GM13976 (cell line): ENCODE measurements at regions not wholly inside any gene's neighbourhood (a gene's known extent, or its start where the extent isn't known, plus 50 kb on each side); places are given as distances from the start of the nearest gene placed in this dataset.

Experiments used
- DNase-seq: peaks from one replicate; pipeline ENCODE4 v3.0.0; 2012; ENCODE audit warnings: low spot score
- in situ Hi-C: fragments of 300-500 bp; cut with MboI; formaldehyde crosslinking; loops from one replicate; pipeline ENCODE4 v1.12.0; 2022; ENCODE audit warnings: low sequenced_read_pairs, mixed read lengths, inconsistent platforms; ENCODE audit not compliant: unreplicated experiment
- TF ChIP-seq, protein P1 (sequence below): IDR thresholded peaks from 2 replicates; pipeline ENCODE4 v1.5.1; 2012; ENCODE audit warnings: borderline replicate concordance, mild to moderate bottlenecking; ENCODE audit not compliant: insufficient read depth; ENCODE audit errors: extremely low read depth, missing control alignments, control extremely low read depth

DNA sequence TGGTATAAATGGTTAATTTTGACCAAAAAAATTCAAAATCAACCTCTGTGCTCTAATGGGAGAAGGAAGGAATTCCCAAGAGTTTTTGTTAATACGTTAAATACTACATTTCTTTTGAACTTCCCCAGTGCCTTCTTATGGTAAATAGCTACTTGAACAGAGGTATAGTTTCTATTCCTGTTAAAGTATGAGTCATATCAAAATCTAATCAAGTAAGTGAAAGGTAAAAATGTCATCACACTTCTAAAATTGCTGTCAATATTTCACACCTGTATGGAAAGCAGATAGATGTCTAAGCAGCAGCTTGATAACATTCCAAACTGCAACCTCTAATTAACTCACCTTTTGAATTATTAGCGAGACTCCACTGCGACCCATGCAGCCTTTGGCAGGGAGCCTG is 214.1 kb upstream of the MEF2C start:
- peak; percentile 36 for DNase-seq
- TF ChIP-seq, protein P1, sequence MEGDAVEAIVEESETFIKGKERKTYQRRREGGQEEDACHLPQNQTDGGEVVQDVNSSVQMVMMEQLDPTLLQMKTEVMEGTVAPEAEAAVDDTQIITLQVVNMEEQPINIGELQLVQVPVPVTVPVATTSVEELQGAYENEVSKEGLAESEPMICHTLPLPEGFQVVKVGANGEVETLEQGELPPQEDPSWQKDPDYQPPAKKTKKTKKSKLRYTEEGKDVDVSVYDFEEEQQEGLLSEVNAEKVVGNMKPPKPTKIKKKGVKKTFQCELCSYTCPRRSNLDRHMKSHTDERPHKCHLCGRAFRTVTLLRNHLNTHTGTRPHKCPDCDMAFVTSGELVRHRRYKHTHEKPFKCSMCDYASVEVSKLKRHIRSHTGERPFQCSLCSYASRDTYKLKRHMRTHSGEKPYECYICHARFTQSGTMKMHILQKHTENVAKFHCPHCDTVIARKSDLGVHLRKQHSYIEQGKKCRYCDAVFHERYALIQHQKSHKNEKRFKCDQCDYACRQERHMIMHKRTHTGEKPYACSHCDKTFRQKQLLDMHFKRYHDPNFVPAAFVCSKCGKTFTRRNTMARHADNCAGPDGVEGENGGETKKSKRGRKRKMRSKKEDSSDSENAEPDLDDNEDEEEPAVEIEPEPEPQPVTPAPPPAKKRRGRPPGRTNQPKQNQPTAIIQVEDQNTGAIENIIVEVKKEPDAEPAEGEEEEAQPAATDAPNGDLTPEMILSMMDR: no peak
- in situ Hi-C loops: loop anchor here (25.0 kb wide), 2 partner anchors 340 to 360 kb away; no protein-coding TSS in a partner anchor

DNA sequence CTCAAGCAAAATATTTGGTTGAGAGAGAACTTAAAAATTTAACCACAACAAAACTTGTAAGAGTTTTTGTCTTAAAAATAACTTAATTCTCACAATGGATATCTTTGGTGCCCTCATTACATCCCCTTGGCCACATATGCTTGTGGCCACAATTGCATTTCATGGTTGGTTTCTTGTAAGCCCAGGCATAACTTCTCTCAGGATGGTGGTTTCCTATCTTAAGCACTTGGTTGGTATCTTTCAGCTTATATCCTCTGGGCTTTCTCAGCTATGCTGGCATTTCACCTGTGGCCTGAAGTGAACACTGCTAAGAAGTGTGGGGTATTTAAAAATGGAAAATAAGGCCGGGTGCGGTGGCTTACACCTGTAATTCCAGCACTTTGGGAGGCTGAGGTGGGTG is 212.4 kb upstream of the MEF2C start:
- TF ChIP-seq, protein P1: no peak
- in situ Hi-C loops: loop anchor here (25.0 kb wide), 2 partner anchors 342 to 358 kb away; no protein-coding TSS in a partner anchor
- no peak for DNase-seq

DNA sequence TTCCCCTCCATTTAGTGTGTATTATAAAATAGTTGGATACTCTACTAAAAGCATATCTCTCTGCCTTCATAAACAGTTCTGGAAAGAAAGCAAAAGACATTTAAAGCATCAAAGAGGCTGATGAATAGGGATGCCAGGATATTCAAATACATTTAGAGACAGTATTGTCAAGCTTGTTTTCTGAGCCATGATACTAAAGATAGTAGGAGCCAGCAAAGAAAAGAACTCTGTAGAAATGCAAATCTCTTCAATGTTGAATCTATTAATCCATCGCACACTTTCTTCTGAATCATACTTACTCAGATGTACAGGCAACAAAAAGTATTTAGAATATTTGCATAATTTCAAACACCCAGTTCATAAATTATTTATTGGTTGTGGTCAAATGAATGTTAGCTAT is 207.1 kb upstream of the MEF2C start:
- in situ Hi-C loops: loop anchor here (25.0 kb wide), 2 partner anchors 347 to 353 kb away; no protein-coding TSS in a partner anchor
- TF ChIP-seq, protein P1: no peak
- no peak for DNase-seq

DNA sequence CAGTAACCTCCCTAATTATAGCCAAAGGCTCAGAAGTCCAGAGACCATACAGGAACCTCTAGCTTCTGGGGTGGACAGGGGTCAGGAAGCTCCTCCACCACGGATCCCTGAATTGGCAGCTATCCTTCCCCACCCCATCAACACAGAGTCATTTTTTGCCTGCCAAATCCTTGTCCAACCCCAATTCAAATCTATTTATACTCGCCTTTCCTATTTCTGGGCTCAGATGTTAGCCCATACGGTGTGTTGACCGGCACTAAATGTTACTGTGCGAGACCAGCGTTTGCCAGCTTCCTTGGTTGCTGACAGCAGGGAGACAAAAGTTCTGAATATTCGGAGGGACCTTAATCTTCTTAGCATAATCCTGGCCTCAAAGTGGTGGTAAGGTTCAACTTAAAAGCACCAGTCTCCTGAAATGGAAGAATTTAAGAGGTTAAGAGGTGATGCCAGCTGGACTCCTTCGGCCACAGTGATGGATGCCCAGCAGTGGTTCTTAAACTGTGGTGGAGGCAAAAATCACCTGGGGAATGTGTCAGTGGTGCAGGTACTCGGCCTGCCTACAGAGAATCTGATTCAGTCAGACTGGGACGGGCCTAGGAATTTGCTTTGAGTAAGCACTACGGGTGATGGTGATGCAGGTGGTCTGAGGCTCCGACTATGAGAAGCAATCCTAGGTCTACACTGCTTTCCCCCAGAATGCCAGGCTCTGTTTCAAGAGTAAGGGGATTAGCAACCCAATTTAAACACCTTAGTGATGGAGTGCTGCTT is 204.8 kb upstream of the MEF2C start:
- in situ Hi-C loops: loop anchor here (25.0 kb wide), 2 partner anchors 350 kb away; no protein-coding TSS in a partner anchor
- TF ChIP-seq, protein P1: no peak
- DNase-seq: no peak

DNA sequence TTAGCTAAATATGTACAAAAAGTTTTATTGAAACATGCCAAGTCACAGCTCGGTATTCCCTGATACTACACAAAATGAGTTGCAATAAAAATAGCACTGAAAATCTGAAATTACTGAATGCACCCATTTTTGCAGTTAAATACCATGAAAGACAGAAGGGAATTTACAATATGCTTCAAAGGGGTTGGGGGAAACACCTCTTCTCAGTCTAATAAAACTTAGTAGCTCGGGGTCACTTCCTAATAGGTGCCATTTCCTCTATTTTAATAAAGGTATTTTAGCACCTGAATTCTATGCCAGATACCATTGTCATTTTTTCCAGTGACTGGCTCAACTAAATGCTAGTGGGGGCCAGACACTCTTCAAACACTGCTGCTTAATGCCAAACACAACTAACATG is 204.1 kb upstream of the MEF2C start:
- TF ChIP-seq, protein P1: no peak
- no peak for DNase-seq
- in situ Hi-C loops: loop anchor here (25.0 kb wide), 2 partner anchors 350 kb away; no protein-coding TSS in a partner anchor

DNA sequence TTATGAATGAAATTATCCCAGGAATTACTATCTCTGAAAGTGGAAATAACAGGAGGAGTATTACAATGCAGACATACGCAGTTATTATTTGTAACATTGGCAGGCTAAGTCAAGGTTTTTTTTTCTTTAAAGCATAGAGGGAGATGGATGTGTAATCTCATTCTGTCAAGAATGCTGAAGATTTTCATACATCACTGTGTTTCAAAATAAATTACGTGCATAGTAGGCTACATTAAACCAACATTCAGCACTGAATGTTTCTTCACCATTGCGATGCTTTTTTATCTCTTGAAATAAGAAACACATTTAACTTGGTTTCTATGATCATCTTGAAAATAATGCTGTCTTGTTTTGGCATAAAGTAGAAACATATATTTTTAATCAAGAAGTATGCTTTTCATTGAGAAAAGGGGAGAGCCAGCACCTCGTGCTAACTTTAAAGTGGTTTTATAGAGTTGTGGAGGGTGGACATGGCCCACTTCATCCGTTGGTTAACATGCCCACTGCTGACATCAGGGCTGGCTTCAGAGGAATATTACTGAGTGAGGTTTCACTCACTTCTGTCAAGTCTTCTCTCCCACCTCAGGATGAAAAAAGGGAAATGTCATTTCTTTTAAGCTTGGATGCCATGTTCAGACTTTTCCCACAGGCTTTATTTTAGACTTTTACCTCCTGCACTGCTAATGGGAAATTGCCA is 203.6 kb upstream of the MEF2C start:
- TF ChIP-seq, protein P1: no peak
- no peak for DNase-seq
- in situ Hi-C loops: loop anchor here (25.0 kb wide), 2 partner anchors 349 to 351 kb away; no protein-coding TSS in a partner anchor
